Breast epithelium (tissue), 3 donors: ENCODE measurements at regions not wholly inside any gene's neighbourhood (a gene's known extent, or its start where the extent isn't known, plus 50 kb on each side); places are given as distances from the start of the nearest gene placed in this dataset.

ENCODE experiments used
- CTCF ChIP-seq, 3 donors: fragments of 450-650 bp; IDR thresholded peaks; one replicate each; pipeline ENCODE4 v1.5.1; 2016 to 2017; ENCODE audit warnings: antibody characterized with exemption in 3 of 3, mild to moderate bottlenecking in 3 of 3, moderate library complexity in 3 of 3
- POLR2A ChIP-seq: fragments of 450-650 bp; IDR thresholded peaks from one replicate; pipeline ENCODE4 v1.6.1; 2016; ENCODE audit warnings: antibody characterized with exemption, mild to moderate bottlenecking, moderate library complexity
- POLR2AphosphoS5 ChIP-seq, 3 donors: sonication (generic); formaldehyde crosslinking; IDR thresholded peaks; one replicate each; pipeline ENCODE4 v1.6.1; 2017; ENCODE audit warnings: antibody characterized with exemption in 3 of 3

- no peak for TF ChIP-seq POLR2AphosphoS5 (IDR thresholded peaks at IDR 0.05)
- no peak for TF ChIP-seq CTCF (IDR thresholded peaks at IDR 0.05)
- TF ChIP-seq POLR2A, result no peak
These were observed 1081.7 kb downstream of the NAALADL2 start for GRCh38 chr3:175940881-175941280.
